Neural cell (in vitro differentiated cells): ENCODE measurements at regions not wholly inside any gene's neighbourhood (a gene's known extent, or its start where the extent isn't known, plus 50 kb on each side); places are given as distances from the start of the nearest gene placed in this dataset.

Experiments used
- EP300 ChIP-seq: fragments of 450-650 bp; conservative IDR thresholded peaks from 2 replicates; pipeline ENCODE4 v1.6.1; 2014; ENCODE audit warnings: antibody characterized with exemption, mild to moderate bottlenecking, moderate library complexity; ENCODE audit not compliant: poor library complexity, severe bottlenecking
- EZH2 ChIP-seq: fragments of 200-600, 300-800 bp; shearing (Covaris generic), sonication (generic); IDR thresholded peaks from 2 replicates; pipeline ENCODE4 v1.6.1; 2014; ENCODE audit warnings: antibody characterized with exemption, low read length, borderline replicate concordance, mild to moderate bottlenecking; ENCODE audit not compliant: insufficient read depth, poor library complexity, severe bottlenecking
- POLR2AphosphoS5 ChIP-seq: IDR thresholded peaks from 2 replicates; pipeline ENCODE4 v1.6.1; 2012
- RAD21 ChIP-seq: fragments of 450-650 bp; conservative IDR thresholded peaks from 2 replicates; pipeline ENCODE4 v1.6.1; 2014; ENCODE audit warnings: antibody characterized with exemption, mild to moderate bottlenecking, moderate library complexity
- SMC3 ChIP-seq: fragments of 450-650 bp; conservative IDR thresholded peaks from 2 replicates; pipeline ENCODE4 v1.6.1; 2014; ENCODE audit warnings: antibody characterized with exemption, mild to moderate bottlenecking, moderate library complexity; ENCODE audit not compliant: poor library complexity
- TF ChIP-seq, protein P1 (sequence below): fragments of 450-650 bp; IDR thresholded peaks from 2 replicates; pipeline ENCODE4 v1.5.1; 2014; ENCODE audit warnings: antibody characterized with exemption, mild to moderate bottlenecking, moderate library complexity; ENCODE audit not compliant: poor library complexity, severe bottlenecking

DNA sequence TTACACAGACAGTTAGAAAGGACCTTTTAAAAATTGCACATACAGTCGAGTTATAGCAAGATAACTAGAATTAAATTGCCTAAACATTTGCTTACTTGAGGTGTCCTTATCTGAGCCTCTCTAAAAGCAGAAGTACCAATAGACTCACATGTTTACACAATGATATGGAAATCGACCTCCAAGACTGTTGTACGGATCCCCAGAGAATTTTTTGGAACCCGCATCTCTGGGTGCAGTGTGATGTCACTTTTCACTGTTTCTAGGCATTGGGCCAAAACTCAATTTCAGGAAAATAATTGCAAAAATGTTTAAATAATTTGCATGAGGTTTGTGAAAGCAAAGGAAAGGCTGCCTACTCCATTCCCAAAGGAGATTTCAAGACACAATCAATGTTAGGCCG is 63.1 kb upstream of the ATG10 start:
- no peak for TF ChIP-seq SMC3
- TF ChIP-seq, protein P1, sequence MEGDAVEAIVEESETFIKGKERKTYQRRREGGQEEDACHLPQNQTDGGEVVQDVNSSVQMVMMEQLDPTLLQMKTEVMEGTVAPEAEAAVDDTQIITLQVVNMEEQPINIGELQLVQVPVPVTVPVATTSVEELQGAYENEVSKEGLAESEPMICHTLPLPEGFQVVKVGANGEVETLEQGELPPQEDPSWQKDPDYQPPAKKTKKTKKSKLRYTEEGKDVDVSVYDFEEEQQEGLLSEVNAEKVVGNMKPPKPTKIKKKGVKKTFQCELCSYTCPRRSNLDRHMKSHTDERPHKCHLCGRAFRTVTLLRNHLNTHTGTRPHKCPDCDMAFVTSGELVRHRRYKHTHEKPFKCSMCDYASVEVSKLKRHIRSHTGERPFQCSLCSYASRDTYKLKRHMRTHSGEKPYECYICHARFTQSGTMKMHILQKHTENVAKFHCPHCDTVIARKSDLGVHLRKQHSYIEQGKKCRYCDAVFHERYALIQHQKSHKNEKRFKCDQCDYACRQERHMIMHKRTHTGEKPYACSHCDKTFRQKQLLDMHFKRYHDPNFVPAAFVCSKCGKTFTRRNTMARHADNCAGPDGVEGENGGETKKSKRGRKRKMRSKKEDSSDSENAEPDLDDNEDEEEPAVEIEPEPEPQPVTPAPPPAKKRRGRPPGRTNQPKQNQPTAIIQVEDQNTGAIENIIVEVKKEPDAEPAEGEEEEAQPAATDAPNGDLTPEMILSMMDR, result no peak
- no peak for TF ChIP-seq POLR2AphosphoS5
- no peak for TF ChIP-seq RAD21
- TF ChIP-seq EZH2, result no peak
- TF ChIP-seq EP300, result no peak
